GM21515 (cell line): ENCODE measurements at regions not wholly inside any gene's neighbourhood (a gene's known extent, or its start where the extent isn't known, plus 50 kb on each side); places are given as distances from the start of the nearest gene placed in this dataset.

Source experiments
- ATAC-seq: cut with Tn5 transposase; IDR thresholded peaks from one replicate; pipeline ENCODE4 v1.9.1; 2021; ENCODE audit not compliant: unreplicated experiment

- no peak for ATAC-seq
These were observed 604.2 kb upstream of the ZEB2 start for GRCh38 chr2:145124085-145124484.

GRCh38 chr2:145123606-145124005 is 603.7 kb upstream of the ZEB2 start:
- no peak for ATAC-seq

DNA sequence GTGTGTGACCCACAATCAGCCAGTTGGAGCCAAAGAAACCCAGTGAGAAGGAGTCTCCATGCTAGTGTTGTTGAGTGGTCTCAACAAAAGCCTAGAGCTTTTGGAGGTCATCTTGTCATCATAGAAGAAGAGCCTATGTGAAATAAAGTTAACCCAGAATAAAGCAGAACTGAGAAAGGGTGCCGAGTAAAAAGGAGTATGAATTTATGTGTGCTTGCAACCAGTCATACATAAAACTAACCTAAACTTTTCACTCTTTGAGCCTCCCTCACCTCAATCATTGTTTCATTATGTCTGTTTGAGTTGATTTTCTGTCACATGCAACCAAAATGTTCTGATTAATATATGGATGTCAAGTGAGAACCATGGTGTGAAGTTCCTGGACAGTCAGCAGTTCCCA is 599.3 kb upstream of the ZEB2 start:
- ATAC-seq = peak; percentile 69

DNA sequence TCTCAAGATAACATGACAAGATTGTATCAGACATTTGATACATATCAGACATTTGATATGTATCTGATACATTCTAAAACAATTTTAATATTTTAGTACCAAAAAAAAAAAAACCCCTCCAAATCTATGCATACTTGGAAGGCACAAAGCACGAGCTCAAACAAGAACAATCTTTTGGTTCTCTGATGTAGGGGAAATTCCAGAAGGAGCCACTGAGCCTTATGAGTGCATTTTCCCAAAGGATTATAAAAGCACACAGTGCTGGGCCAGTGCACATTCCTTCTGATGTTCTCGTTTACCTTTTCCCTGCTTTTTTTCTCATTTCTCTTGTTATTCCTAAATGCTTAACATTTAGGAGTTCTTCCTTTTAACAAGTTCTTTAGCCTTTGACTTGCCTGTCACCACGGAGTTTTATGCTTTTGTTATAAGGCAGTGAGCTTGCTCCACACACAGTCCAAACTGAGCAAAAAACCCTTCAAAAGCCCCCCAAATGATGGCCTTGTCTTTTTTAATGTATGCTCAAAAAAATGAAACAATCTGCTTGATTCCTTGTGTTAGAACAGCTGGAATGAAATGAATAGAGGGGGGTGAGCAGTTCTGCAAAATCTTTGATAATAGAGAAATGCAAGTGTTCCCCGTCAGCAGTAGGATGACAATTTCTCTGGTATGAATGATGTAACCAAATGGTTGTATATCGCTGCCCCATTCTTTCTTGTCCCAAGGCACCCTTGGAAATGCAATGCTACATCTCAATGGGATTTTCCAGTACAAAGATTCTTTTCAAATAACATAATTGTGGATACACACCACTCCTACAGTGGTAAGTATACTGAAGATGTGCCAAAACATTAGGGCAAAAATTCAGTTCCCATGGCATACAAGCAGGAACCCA is 597.2 kb upstream of the ZEB2 start:
- ATAC-seq = no peak

DNA sequence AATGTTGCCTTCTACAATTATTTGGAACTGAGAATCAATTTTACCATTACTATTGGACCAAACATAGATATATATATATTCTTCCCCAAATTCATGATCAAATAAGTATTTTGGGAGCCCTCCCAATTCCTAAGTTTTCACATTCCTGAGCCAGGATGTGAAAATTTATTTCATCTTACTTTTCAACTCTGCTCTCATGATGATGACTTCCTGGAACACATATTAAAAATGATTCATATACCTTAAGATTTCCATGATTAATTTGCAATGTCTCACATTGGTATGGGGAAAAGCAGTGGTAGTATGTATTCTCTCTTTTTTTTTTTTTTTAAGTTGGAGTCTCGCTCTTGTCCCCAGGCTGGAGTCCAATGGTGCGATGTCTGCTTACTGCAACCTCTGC is 596.1 kb upstream of the ZEB2 start:
- no peak for ATAC-seq

DNA sequence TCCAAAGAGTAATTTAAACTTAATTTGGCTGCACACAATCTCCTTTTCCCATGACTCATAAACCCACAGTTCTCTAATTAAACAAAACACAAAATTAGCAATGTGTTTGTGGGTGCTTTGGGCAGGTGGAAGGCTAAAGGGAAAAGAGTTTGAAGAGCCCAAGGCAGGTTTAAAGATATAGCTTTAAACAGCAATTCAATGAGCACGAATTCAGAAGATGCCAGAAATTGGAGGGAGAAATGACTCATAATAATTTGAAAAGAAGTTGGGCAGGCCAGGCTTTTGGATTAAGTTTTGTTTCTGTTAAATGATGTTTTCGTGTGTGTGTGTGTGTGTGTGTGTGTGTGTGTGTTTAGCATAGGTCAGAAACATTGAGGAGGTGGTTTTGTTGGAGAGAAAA is 594.8 kb upstream of the ZEB2 start:
- no peak for ATAC-seq

DNA sequence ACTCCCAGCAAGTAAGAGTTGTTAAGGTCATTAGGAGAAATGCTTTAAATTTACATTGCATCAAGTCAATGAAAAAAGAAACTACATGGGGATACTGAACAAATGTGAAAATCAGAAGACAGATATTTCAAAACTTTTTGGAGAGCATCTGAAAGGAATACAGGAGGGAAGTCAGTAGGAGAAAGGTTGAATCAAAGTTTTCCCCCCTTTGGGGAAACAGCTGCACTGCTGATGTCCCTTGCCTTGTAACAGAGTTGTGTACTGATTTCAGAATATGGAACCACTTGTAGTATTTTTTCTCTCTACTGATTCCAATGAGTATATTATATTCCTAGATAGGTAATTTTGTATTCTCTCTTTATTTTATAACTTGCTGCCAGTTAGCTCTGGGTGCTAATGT is 592.5 kb upstream of the ZEB2 start:
- ATAC-seq = no peak

DNA sequence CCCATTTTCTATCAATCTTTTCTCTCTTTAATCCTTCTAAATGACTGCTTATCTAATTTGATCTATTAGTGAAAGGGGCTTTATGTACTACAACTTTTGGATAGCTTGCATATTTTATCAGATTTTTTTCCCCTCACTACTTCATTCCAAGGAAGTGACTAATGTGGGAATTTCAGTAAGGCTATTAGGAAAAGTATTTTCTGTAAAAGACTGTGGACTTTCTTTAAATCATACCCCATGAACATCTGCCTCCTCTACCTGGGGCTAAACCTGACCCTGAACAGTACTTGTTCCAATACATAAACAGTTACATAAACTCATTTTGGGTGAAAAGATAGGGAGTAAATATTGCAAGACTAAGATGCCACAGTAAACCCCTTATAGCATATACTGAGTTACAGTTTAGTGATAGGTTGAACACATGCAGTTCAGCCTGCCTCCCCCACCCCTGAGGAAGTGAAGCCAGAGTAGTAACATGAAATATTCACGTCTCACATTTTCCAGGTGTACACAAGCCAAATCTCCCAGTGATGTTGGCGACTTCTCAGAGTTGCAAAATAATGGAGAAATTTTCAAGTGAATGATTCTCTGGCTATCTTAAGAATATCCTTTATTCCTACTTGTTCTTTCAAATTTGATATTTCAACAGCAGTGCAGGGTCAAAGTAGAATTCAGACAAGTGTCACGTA is 590.9 kb upstream of the ZEB2 start:
- ATAC-seq = no peak

DNA sequence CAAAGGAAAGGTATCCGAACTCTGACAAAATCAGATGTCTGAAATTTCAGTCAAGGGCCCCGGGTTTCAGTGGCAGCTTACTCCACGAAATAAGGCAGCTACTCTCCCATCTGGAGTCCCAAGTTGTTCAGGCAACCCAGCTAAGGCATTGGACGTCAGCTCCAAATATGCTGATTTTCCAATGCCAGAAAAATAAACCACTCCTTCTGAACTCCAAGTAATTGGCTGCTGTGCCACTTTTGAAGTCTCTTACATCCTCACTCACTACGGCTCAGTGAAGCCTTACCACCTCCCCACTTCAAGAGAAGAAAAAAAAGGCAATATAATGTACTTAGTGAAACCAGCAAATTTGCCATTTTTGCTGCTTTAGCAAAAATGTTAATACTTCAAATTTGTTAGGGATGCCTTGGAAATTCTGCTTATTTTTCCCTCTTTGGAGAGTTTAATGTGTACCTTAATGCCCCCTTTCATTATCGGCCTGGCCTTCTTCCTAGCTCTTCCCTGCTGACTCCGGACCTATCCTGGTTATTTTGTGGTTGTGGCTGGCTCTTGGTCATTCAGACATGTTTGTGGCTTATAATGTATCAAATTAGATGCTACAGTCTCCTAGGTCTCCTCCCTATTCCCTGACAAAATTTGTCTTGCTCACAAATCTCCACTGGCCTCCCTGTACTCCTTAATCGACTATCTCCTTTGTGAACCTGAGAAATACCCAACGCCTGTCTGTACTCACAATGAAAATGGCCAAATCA is 589.2 kb upstream of the ZEB2 start:
- no peak for ATAC-seq

GRCh38 chr2:145108361-145108778 is 588.5 kb upstream of the ZEB2 start:
- ATAC-seq = no peak

- ATAC-seq = no peak
These were observed 586.4 kb upstream of the ZEB2 start for GRCh38 chr2:145106293-145106692.

DNA sequence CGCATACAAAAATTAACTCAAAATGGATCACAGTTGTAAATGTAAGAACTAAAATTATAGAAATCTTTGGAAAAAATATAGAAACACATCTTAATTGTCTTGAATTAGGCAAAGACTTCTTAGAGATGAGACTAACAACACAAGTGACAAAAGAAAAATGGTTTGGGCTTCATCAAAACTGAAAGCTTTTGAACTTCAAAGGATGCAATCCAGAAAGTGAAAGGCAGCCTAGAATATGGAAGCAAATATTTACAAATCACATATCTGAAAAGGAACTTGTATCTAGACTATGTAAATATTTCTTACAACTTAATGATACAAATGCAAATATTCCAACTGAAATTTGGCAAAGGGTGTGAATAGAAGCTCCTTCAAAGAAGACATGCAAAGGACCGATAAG is 582.8 kb upstream of the ZEB2 start:
- no peak for ATAC-seq

DNA sequence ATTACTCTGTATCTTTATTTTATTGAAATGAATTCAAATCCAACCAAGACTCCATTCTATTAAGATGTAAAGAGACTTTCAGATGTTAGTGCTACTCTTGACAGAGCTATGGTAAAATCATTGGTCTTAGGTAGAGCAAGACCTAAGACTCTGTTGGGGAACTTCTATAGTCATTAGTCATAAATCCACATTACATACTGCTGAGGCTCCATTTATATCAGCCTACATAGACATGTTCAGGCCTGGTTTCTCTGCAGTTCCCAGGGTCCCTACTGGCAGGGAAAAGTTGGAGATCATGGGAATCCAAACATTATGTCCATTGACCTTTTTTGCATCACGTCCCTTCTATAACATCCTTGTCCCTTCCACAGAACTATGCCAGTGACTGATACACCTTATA is 580.4 kb upstream of the ZEB2 start:
- no peak for ATAC-seq

DNA sequence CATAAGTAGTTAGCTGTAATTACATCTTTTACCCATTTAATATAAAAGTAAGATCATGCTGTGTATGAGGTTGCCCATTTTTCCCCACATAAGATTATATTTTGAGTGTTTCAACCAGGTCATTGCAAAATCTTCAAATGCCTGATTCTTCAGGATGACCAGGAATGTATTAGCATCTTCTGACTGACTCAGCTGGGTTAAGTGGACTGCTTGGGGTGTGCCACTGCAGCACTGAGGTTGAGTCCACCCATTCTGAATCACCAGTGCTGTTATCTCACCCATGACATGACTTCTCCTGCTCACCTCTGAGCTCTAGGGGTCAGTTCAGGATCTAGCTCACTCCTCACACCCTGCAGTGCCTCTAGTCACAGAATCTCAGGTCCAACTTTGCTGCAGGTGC is 576.7 kb upstream of the ZEB2 start:
- no peak for ATAC-seq

DNA sequence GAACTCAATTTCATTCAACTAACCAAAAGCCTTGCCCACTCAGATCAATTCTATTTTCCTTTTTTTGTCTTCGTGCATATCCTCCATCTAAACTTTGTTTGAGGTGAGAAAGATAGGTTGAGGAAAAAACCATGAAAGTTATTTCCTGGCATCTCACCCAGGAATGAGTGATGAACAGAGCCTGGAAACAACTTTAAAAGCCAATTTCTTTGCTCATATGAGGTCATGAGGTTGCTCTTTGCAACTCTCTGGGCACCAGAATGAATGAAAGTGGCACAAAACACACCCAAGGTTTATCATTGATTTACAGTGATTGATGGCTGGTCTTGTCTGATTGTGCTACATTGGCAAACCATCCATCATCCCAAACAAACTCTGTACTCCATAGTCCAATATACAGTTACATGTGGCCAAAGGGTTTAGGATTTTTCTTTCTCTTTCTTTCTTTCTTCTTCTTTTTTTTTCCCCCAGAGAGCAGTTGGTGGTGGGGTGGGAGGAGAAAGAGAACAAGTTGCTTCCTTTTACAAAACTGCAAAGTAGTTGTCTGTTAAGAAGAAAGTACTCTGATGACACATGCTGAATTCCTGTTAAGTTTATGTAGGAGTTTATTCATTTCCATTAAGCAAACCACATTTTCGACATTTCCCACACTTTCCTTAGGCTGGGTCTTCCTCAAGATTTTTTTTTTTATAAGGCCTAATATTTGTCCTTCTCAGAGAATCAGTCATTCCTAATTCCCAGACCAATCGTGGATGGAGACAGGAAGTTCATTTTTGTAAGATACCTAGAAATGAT is 575.9 kb upstream of the ZEB2 start:
- no peak for ATAC-seq

DNA sequence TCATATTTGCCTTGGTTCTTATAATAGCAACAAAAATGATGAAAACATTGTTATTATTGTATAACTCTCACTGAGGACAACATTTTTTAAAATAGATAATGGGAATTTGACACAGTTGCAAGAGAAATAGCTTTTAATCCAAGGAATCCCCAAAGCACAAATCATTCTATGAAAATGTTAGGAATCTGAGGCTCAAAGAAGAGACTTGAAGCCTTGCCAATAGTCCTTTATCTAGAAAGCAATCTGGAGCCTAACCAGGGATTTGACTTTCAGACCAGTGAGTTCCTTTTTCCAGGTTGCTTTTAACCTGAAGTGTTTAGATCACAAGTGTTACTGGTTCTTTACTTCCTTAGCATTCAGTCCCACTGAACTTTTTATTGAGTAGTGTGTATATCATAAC is 574.5 kb upstream of the ZEB2 start:
- ATAC-seq = no peak

DNA sequence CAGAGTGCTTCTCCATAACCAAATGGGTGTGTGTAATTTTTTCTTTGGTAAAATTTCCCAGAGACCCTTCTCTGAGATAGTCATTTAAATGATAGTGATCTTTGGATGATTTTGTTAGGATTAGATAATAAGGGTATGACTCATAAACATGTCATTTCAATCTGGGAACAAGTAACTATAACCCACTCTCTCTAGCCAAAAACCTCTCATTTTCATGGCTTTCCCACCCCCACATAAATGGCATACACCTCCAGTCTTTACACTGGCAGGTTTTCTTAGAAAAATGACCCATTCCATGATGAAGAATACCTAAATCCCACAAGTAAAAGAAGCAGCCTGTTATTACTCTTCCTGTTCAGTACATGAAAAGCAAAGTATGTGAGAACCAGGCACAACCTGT is 572.0 kb upstream of the ZEB2 start:
- no peak for ATAC-seq

- ATAC-seq = no peak
These were observed 571.2 kb upstream of the ZEB2 start for GRCh38 chr2:145090841-145091761.

GRCh38 chr2:145088756-145089155 is 568.8 kb upstream of the ZEB2 start:
- no peak for ATAC-seq

DNA sequence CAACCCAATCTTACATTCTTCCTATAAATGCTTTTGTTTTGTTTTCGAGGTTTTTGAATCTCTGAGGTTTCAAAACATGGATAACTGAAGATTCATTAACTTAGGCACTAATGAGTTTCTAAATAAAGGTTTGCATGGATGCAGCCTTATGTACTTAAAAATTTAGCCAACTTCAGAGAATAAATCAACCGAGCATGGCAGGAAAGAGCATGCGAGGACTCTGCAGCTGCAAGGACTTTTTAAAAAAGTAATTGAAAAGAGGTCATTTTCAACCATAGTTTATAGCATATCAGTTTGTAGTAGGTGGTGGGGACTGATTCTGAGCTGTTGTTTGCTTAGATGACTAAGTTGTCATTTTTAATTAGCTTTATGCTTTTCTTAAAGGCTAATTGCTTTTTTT is 567.0 kb upstream of the ZEB2 start:
- no peak for ATAC-seq
